ENCODE measurements at regions not wholly inside any gene's neighbourhood (a gene's known extent, or its start where the extent isn't known, plus 50 kb on each side); places are given as distances from the start of the nearest gene placed in this dataset.
A peak's percentile ranks its signal among the peaks of the same experiment; 100 is the strongest.

- H3K9me3 Mint-ChIP-seq = peaks cover 6% of the 10 kb centered on the region
- H3K27me3 Mint-ChIP-seq = no peaks in the 10 kb centered on the region
- H3K27ac Mint-ChIP-seq = peak overlapping the region; percentile 47
- no peaks in the 10 kb centered on the region for H3K36me3 Mint-ChIP-seq
- DNase-seq (ENCODE audit: extremely low spot score, unreplicated experiment) = no peak
- H3K4me1 Mint-ChIP-seq (ENCODE audit: unreplicated experiment) = peaks cover 7% of the 10 kb centered on the region
- TF ChIP-seq CTCF (conservative IDR thresholded peaks at IDR 0.05) = no peak
- H3K4me3 Mint-ChIP-seq = peak overlapping the region; percentile 42
Measured at GRCh38 chr12:68490476-68490875, 120.2 kb upstream of the RAP1B start.

- Mint-ChIP-seq H3K9me3 (peaks cover 6% of the 10 kb centered on the region), H3K36me3 (no peaks in the 10 kb centered on the region), H3K4me1 (ENCODE audit: unreplicated experiment) (peaks cover 8% of the 10 kb centered on the region), H3K27ac (no peak overlapping the region), H3K4me3 (no peak overlapping the region), H3K27me3 (no peaks in the 10 kb centered on the region)
- no peak for DNase-seq (ENCODE audit: extremely low spot score, unreplicated experiment)
- no peak for TF ChIP-seq CTCF (conservative IDR thresholded peaks at IDR 0.05)
Measured at GRCh38 chr12:68491204-68491960, 119.3 kb upstream of the RAP1B start.

GRCh38 chr12:68495336-68496070, 115.2 kb upstream of the RAP1B start:
- no peak for TF ChIP-seq CTCF (conservative IDR thresholded peaks at IDR 0.05)
- Mint-ChIP-seq H3K27me3 (no peaks in the 10 kb centered on the region), H3K4me3 (no peak overlapping the region), H3K9me3 (peaks cover 2% of the 10 kb centered on the region), H3K27ac (no peak overlapping the region), H3K4me1 (ENCODE audit: unreplicated experiment) (peaks cover 20% of the 10 kb centered on the region), H3K36me3 (no peaks in the 10 kb centered on the region)
- DNase-seq (ENCODE audit: extremely low spot score, unreplicated experiment) = no peak

GRCh38 chr12:68497107-68497506, 113.6 kb upstream of the RAP1B start:
- Mint-ChIP-seq H3K27ac (peak overlapping the region; percentile 92), H3K27me3 (no peaks in the 10 kb centered on the region)
- DNase-seq (ENCODE audit: extremely low spot score, unreplicated experiment) = no peak

GRCh38 chr12:68497702-68498101, 113.0 kb upstream of the RAP1B start:
- peaks cover 18% of the 10 kb centered on the region for H3K4me1 Mint-ChIP-seq (ENCODE audit: unreplicated experiment)
- peak overlapping the region; percentile 60 for H3K4me3 Mint-ChIP-seq
- DNase-seq (ENCODE audit: extremely low spot score, unreplicated experiment) = no peak
- no peaks in the 10 kb centered on the region for H3K27me3 Mint-ChIP-seq
- no peaks in the 10 kb centered on the region for H3K36me3 Mint-ChIP-seq
- no peaks in the 10 kb centered on the region for H3K9me3 Mint-ChIP-seq
- no peak for TF ChIP-seq CTCF (conservative IDR thresholded peaks at IDR 0.05)
- peak overlapping the region; percentile 92 for H3K27ac Mint-ChIP-seq

More at GRCh38 chr12:68497107-68497506, 113.6 kb upstream of the RAP1B start:
- H3K4me3 Mint-ChIP-seq = peak overlapping the region; percentile 48
- H3K36me3 Mint-ChIP-seq = no peaks in the 10 kb centered on the region
- no peak for TF ChIP-seq CTCF (conservative IDR thresholded peaks at IDR 0.05)
- H3K4me1 Mint-ChIP-seq (ENCODE audit: unreplicated experiment) = peaks cover 18% of the 10 kb centered on the region
- no peaks in the 10 kb centered on the region for H3K9me3 Mint-ChIP-seq
